Left lobe of liver (tissue), 2 donors: ENCODE measurements at regions not wholly inside any gene's neighbourhood (a gene's known extent, or its start where the extent isn't known, plus 50 kb on each side); places are given as distances from the start of the nearest gene placed in this dataset.

Source experiments
- ATAC-seq: fragments of 200-7000 bp; cut with Tn5 transposase; one replicate; pipeline ENCODE4 v1.9.1; 2020; ENCODE audit warnings: mild to moderate bottlenecking, moderate library complexity
- DNase-seq: peaks from one replicate; pipeline ENCODE4 v3.0.0-alpha.2; 2020; ENCODE audit warnings: low spot score
- donor health status: DM: no; HTN: no; CAD: no; lungs with moderate emphysema.
- donor health status: DM: no; HTN: yes; CAD: no.

GRCh38 chr1:103854279-103854678 lies 104.6 kb downstream of the AMY1C start:
- no peak for ATAC-seq
- DNase-seq: no peak

GRCh38 chr1:103859721-103860120 lies 110.0 kb downstream of the AMY1C start:
- DNase-seq (no peak), ATAC-seq (no peak)

- ATAC-seq: no peak
- DNase-seq: no peak
Observed at GRCh38 chr1:103898576-103899345, 149.1 kb downstream of the AMY1C start.

- no peak for ATAC-seq
Observed at GRCh38 chr1:103900005-103900404, 150.3 kb downstream of the AMY1C start.

GRCh38 chr1:103901072-103901471 lies 151.4 kb downstream of the AMY1C start:
- ATAC-seq (no peak), DNase-seq (no peak)

More at GRCh38 chr1:103900005-103900404, 150.3 kb downstream of the AMY1C start:
- no peak for DNase-seq

GRCh38 chr1:103905363-103905762 lies 155.7 kb downstream of the AMY1C start:
- DNase-seq (no peak), ATAC-seq (no peak)

GRCh38 chr1:103911450-103911849 lies 161.8 kb downstream of the AMY1C start:
- ATAC-seq (no peak), DNase-seq (no peak)

- DNase-seq (no peak), ATAC-seq (no peak)
Observed at GRCh38 chr1:103917795-103918194, 168.1 kb downstream of the AMY1C start.

- no peak for DNase-seq
Observed at GRCh38 chr1:103931891-103932290, 182.2 kb downstream of the AMY1C start.

GRCh38 chr1:103937763-103938357 lies 188.2 kb downstream of the AMY1C start:
- no peak for ATAC-seq
- no peak for DNase-seq

More at GRCh38 chr1:103931891-103932290, 182.2 kb downstream of the AMY1C start:
- ATAC-seq: no peak

GRCh38 chr1:103941086-103941485 lies 191.4 kb downstream of the AMY1C start:
- DNase-seq (no peak), ATAC-seq (no peak)

GRCh38 chr1:103942029-103942428 lies 192.3 kb downstream of the AMY1C start:
- DNase-seq (no peak), ATAC-seq (no peak)

GRCh38 chr1:103945774-103946173 lies 196.1 kb downstream of the AMY1C start:
- ATAC-seq (no peak), DNase-seq (no peak)

- no peak for ATAC-seq
- DNase-seq: no peak
Observed at GRCh38 chr1:103948526-103948925, 198.8 kb downstream of the AMY1C start.

- no peak for DNase-seq
- no peak for ATAC-seq
Observed at GRCh38 chr1:103949779-103950178, 200.1 kb downstream of the AMY1C start.

GRCh38 chr1:103953386-103953785 lies 203.7 kb downstream of the AMY1C start:
- no peak for DNase-seq
- no peak for ATAC-seq

GRCh38 chr1:103958699-103959098 lies 209.0 kb downstream of the AMY1C start:
- DNase-seq (no peak), ATAC-seq (no peak)

GRCh38 chr1:103959565-103959964 lies 209.9 kb downstream of the AMY1C start:
- ATAC-seq: no peak
- no peak for DNase-seq

- ATAC-seq (no peak), DNase-seq (no peak)
Observed at GRCh38 chr1:103960045-103960444, 210.3 kb downstream of the AMY1C start.

GRCh38 chr1:103960710-103961109 lies 211.0 kb downstream of the AMY1C start:
- no peak for ATAC-seq
- no peak for DNase-seq

GRCh38 chr1:103986792-103987191 lies 237.1 kb downstream of the AMY1C start:
- ATAC-seq (no peak), DNase-seq (no peak)

GRCh38 chr1:103997631-103998030 lies 247.9 kb downstream of the AMY1C start:
- no peak for ATAC-seq
- DNase-seq: no peak
